ENCODE measurements at regions not wholly inside any gene's neighbourhood (a gene's known extent, or its start where the extent isn't known, plus 50 kb on each side); places are given as distances from the start of the nearest gene placed in this dataset.

DNA sequence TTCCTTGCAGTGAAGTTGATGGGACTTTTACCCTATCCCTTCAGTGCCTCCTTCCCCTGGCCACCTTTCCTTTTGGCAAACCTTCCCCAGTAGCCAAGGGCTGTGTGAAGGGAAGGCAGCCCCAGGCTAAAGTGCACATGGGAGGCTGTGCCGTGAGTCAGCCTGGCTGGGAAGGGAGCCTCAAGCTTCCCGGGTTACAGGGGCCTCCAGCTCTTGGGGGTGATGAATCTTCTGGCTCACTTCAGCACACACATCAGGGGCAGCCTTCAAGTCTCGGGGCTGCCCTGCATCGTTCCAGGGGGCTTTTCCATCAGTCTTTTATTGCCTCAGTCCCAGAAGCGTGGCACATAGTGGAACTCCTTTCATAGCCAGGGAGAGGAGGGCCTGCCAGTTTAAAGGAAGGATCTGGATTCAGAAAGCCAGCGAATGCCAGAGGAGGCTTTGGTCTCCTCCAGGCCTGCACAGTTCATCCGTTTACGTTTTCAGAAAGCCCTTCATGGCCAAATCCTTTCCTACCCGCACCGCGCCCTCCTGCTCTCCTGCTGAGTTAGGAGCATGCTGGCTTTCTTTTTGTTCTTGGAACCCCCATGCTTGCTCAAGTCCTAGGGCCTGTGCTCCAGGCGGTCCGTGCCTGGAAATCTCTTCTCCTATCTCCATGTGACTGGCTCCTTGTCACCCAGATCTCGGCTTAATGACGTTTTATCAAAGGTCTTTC is 134.8 kb upstream of the KLF4 start:
- Histone ChIP-seq H2AFZ (ENCODE audit: low read depth, low read length) (no peak overlapping the region), H3K27me3 (ENCODE audit: control insufficient read depth in 2 of 2, insufficient read depth in 2 of 2, low read length in 2 of 2) (peaks cover 3 to 6% of the 10 kb centered on the region in 2 experiments), H3K9me3 (replicated peaks; ENCODE audit: control insufficient read depth, insufficient read depth, low read length) (no peaks in the 10 kb centered on the region), H3K4me1 (ENCODE audit: control insufficient read depth, extremely low read depth, insufficient read depth, low read length) (no peaks in the 10 kb centered on the region), H3K9me1 (replicated peaks; ENCODE audit: control insufficient read depth, extremely low read depth, insufficient read depth, low read length) (no peaks in the 10 kb centered on the region), H3K27ac (ENCODE audit: insufficient read depth, low read depth, low read length) (no peak overlapping the region), H3K4me3 (replicated peaks in 1 of 3; ENCODE audit: insufficient read depth in 1 of 3, low read depth in 1 of 3, low read length in 3 of 3) (no peak overlapping the region), H3K79me2 (ENCODE audit: control insufficient read depth, insufficient read depth, low read length) (no peaks in the 10 kb centered on the region), H3K36me3 (ENCODE audit: control insufficient read depth in 2 of 2, extremely low read depth in 1 of 2, insufficient read depth in 2 of 2, low read length in 2 of 2) (no peaks in the 10 kb centered on the region), H3K9ac (replicated peaks; ENCODE audit: extremely low read depth, insufficient read depth, low read length) (no peak overlapping the region), H3K4me2 (ENCODE audit: insufficient read depth, low read length) (no peak overlapping the region), H4K20me1 (replicated peaks; ENCODE audit: control insufficient read depth, extremely low read depth, insufficient read depth, low read length) (no peaks in the 10 kb centered on the region)
- FAIRE-seq, result no peak
- dilution Hi-C loops (cut with MboI; ENCODE audit: extremely low pct_ligation_motif_present, low sequenced_read_pairs), result no loop called here
- CTCF ChIA-PET, result no interaction called here
- intact Hi-C loops (cut with micrococcal nuclease), result no loop called here
- BruUV-seq (replicated peaks), result no TSS peak
- no peak for DNase-seq (ENCODE audit: low read depth, low spot score)
- POLR2A ChIA-PET, result no interaction called here
- TF ChIP-seq MYC (IDR thresholded peaks at IDR 0.05; ENCODE audit: low read depth, low read length), result no peak
- TF ChIP-seq JUN (IDR thresholded peaks at IDR 0.05; ENCODE audit: borderline replicate concordance, insufficient read depth, insufficient read length, low read depth), result no peak
- no peak for TF ChIP-seq FOS (IDR thresholded peaks at IDR 0.05; ENCODE audit: borderline replicate concordance, insufficient read depth, low read length)
- TF ChIP-seq MAX (IDR thresholded peaks at IDR 0.05; ENCODE audit: insufficient read depth, insufficient read length), result no peak
- no peak for TF ChIP-seq POLR2A (IDR thresholded peaks at IDR 0.05; ENCODE audit: low read depth, low read length)
- TF ChIP-seq EZH2 (IDR thresholded peaks at IDR 0.05; ENCODE audit: borderline replicate concordance, low read depth, low read length, severe bottlenecking), result no peak

DNA sequence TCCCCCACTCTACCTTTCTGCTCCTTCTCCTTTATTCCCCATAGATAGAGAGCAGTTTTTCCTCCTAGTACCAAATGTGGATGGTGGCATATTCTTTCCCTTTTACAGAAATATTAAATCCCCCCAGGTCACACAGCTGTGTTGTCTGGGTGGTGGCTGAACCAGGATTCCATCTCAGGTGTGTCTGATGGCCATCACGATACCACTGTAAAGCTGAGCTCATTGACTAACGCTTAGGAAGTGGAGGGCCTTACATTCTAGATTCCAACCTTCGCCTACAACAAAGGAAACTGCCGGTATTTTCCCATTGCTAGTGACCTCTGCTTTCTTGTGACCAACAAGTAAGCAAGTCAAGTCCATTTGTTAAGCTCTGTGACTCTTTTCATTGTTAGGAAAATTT is 131.9 kb upstream of the KLF4 start:
- Histone ChIP-seq H3K36me3 (ENCODE audit: control insufficient read depth in 2 of 2, extremely low read depth in 1 of 2, insufficient read depth in 2 of 2, low read length in 2 of 2) (no peaks in the 10 kb centered on the region), H3K4me2 (ENCODE audit: insufficient read depth, low read length) (no peak overlapping the region), H3K27ac (ENCODE audit: insufficient read depth, low read depth, low read length) (no peak overlapping the region), H3K79me2 (ENCODE audit: control insufficient read depth, insufficient read depth, low read length) (no peaks in the 10 kb centered on the region), H2AFZ (ENCODE audit: low read depth, low read length) (no peak overlapping the region), H3K4me1 (ENCODE audit: control insufficient read depth, extremely low read depth, insufficient read depth, low read length) (no peaks in the 10 kb centered on the region), H3K9me3 (replicated peaks; ENCODE audit: control insufficient read depth, insufficient read depth, low read length) (no peaks in the 10 kb centered on the region), H3K4me3 (replicated peaks in 1 of 3; ENCODE audit: insufficient read depth in 1 of 3, low read depth in 1 of 3, low read length in 3 of 3) (no peak overlapping the region), H3K9ac (replicated peaks; ENCODE audit: extremely low read depth, insufficient read depth, low read length) (no peak overlapping the region), H3K9me1 (replicated peaks; ENCODE audit: control insufficient read depth, extremely low read depth, insufficient read depth, low read length) (no peaks in the 10 kb centered on the region), H4K20me1 (replicated peaks; ENCODE audit: control insufficient read depth, extremely low read depth, insufficient read depth, low read length) (no peaks in the 10 kb centered on the region), H3K27me3 (ENCODE audit: control insufficient read depth in 2 of 2, insufficient read depth in 2 of 2, low read length in 2 of 2) (peaks cover 3 to 5% of the 10 kb centered on the region in 2 experiments)
- TF ChIP-seq POLR2AphosphoS5 (IDR thresholded peaks at IDR 0.05; ENCODE audit: insufficient read depth, low read depth, low read length) (no peak), MAX (IDR thresholded peaks at IDR 0.05; ENCODE audit: insufficient read depth, insufficient read length) (no peak), FOS (IDR thresholded peaks at IDR 0.05; ENCODE audit: borderline replicate concordance, insufficient read depth, low read length) (no peak), POLR2A (IDR thresholded peaks at IDR 0.05; ENCODE audit: low read depth, low read length) (no peak), MYC (IDR thresholded peaks at IDR 0.05; ENCODE audit: low read depth, low read length) (no peak), EZH2 (IDR thresholded peaks at IDR 0.05; ENCODE audit: borderline replicate concordance, low read depth, low read length, severe bottlenecking) (no peak), GATA2 (IDR thresholded peaks at IDR 0.05; ENCODE audit: insufficient read depth, insufficient read length, low read depth, low read length) (no peak), JUN (IDR thresholded peaks at IDR 0.05; ENCODE audit: borderline replicate concordance, insufficient read depth, insufficient read length, low read depth) (no peak)
- TF ChIP-seq, protein P1, sequence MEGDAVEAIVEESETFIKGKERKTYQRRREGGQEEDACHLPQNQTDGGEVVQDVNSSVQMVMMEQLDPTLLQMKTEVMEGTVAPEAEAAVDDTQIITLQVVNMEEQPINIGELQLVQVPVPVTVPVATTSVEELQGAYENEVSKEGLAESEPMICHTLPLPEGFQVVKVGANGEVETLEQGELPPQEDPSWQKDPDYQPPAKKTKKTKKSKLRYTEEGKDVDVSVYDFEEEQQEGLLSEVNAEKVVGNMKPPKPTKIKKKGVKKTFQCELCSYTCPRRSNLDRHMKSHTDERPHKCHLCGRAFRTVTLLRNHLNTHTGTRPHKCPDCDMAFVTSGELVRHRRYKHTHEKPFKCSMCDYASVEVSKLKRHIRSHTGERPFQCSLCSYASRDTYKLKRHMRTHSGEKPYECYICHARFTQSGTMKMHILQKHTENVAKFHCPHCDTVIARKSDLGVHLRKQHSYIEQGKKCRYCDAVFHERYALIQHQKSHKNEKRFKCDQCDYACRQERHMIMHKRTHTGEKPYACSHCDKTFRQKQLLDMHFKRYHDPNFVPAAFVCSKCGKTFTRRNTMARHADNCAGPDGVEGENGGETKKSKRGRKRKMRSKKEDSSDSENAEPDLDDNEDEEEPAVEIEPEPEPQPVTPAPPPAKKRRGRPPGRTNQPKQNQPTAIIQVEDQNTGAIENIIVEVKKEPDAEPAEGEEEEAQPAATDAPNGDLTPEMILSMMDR (IDR thresholded peaks at IDR 0.05; ENCODE audit: extremely low read depth in 1 of 2, insufficient read depth in 1 of 2, low read depth in 1 of 2, low read length in 2 of 2), result no peak
- dilution Hi-C loops (cut with MboI; ENCODE audit: extremely low pct_ligation_motif_present, low sequenced_read_pairs), result no loop called here
- intact Hi-C loops (cut with micrococcal nuclease), result no loop called here
- FAIRE-seq (no peak), DNase-seq (ENCODE audit: low read depth, low spot score) (no peak)
- CTCF ChIA-PET, result no interaction called here
- BruUV-seq (replicated peaks), result no TSS peak
- POLR2A ChIA-PET, result no interaction called here

Data from endothelial cell of umbilical vein (primary cell).